Stomach (tissue), 4 donors: ENCODE measurements at regions not wholly inside any gene's neighbourhood (a gene's known extent, or its start where the extent isn't known, plus 50 kb on each side); places are given as distances from the start of the nearest gene placed in this dataset.

Experiments
- CTCF ChIP-seq, 7 experiments: fragments of 450-650 bp in 4 of 7; fragments of 200-600 bp in 3 of 7; sonication (generic) in 3 of 7; IDR thresholded peaks; one replicate each; pipeline ENCODE4 v1.5.1; 2016 to 2019; ENCODE audit warnings: antibody characterized with exemption in 7 of 7, control low read depth in 2 of 7, mild to moderate bottlenecking in 1 of 7
- EP300 ChIP-seq: sonication (generic); formaldehyde crosslinking; IDR thresholded peaks from one replicate; pipeline ENCODE4 v1.6.1; 2017; ENCODE audit warnings: antibody characterized with exemption
- POLR2A ChIP-seq, 4 donors: fragments of 450-650 bp; IDR thresholded peaks; one replicate each; pipeline ENCODE4 v1.6.1; 2016; ENCODE audit warnings: antibody characterized with exemption in 4 of 4, control low read depth in 2 of 4, mild to moderate bottlenecking in 1 of 4, moderate library complexity in 1 of 4

- TF ChIP-seq POLR2A (IDR thresholded peaks at IDR 0.05) (no peak), CTCF (IDR thresholded peaks at IDR 0.05) (no peak), EP300 (no peak)
Measured at GRCh38 chr10:2938869-2939268, 128.5 kb upstream of the PFKP start.
